ENCODE measurements at regions not wholly inside any gene's neighbourhood (a gene's known extent, or its start where the extent isn't known, plus 50 kb on each side); places are given as distances from the start of the nearest gene placed in this dataset.

DNA sequence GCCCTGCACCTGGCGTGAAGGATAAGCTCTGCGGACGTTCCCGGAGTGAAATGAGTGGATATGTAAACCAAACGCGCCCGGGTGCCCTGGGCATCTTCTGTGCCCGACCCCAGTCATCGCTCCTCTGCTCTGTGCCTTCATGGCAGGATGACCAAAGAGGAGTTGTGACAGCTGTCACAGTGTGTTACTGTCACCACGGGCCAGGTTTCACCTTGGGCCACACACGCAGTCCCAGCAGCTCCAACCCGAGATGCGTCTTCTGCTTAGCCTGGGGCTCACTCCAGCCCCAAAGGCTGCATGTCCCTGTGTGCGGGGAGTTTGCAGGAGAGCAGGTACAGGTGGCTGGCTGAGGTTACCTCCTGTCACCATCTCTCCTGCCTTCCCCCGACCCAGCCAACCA, 311.6 kb downstream of the BMP7 start:
- no peaks in the 10 kb centered on the region for H3K36me3 ChIP-seq
- peak in 1 of 4 donors; percentile 24 for ATAC-seq
- 60% methylated on average over 7 of the region's 15 CpGs for WGBS (ENCODE audit: insufficient coverage, low coverage, low lambda C conversion rate, missing lambda C conversion rate)
- intact Hi-C loops (cut with DNase I): no loop called here
- no peak for DNase-seq
- H3K4me1 ChIP-seq: no peaks in the 10 kb centered on the region
- H3K27me3 ChIP-seq: no peaks in the 10 kb centered on the region
- H3K9me3 ChIP-seq: no peaks in the 10 kb centered on the region
- no peak overlapping the region for H3K27ac ChIP-seq
- H3K4me3 ChIP-seq: no peak overlapping the region
- TF ChIP-seq POLR2A (IDR thresholded peaks at IDR 0.05): no peak
- TF ChIP-seq, protein P1, sequence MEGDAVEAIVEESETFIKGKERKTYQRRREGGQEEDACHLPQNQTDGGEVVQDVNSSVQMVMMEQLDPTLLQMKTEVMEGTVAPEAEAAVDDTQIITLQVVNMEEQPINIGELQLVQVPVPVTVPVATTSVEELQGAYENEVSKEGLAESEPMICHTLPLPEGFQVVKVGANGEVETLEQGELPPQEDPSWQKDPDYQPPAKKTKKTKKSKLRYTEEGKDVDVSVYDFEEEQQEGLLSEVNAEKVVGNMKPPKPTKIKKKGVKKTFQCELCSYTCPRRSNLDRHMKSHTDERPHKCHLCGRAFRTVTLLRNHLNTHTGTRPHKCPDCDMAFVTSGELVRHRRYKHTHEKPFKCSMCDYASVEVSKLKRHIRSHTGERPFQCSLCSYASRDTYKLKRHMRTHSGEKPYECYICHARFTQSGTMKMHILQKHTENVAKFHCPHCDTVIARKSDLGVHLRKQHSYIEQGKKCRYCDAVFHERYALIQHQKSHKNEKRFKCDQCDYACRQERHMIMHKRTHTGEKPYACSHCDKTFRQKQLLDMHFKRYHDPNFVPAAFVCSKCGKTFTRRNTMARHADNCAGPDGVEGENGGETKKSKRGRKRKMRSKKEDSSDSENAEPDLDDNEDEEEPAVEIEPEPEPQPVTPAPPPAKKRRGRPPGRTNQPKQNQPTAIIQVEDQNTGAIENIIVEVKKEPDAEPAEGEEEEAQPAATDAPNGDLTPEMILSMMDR (IDR thresholded peaks at IDR 0.05): no peak

DNA sequence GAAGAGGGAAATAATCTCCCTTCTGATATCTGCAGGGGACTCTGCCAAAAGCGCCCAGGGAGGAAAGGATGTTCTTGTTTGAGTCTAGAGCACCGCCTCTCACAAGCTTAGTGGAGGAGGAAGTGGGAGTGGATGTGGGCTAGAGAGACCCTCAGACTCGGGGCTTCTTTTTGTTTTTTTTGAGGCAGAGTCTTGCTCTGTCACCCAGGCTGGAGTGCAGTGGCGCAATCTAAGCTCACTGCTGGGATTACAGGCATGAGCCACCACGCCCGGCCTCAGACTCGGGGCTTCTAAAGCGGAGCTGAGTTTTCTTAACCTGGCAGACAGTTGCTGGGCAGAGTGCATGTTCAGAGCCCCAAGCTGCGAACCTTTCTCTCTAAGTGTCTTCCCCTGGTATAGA, 310.8 kb downstream of the BMP7 start:
- ATAC-seq: no peak
- 14% methylated on average over 2 of the region's 9 CpGs for WGBS (ENCODE audit: insufficient coverage, low coverage, low lambda C conversion rate, missing lambda C conversion rate)
- no peak for DNase-seq
- no peaks in the 10 kb centered on the region for H3K36me3 ChIP-seq
- H3K4me3 ChIP-seq: no peak overlapping the region
- no peak overlapping the region for H3K27ac ChIP-seq
- H3K9me3 ChIP-seq: no peaks in the 10 kb centered on the region
- no peaks in the 10 kb centered on the region for H3K27me3 ChIP-seq
- TF ChIP-seq POLR2A (IDR thresholded peaks at IDR 0.05): no peak
- TF ChIP-seq, protein P1 (IDR thresholded peaks at IDR 0.05): no peak
- H3K4me1 ChIP-seq: no peaks in the 10 kb centered on the region
- intact Hi-C loops (cut with DNase I): no loop called here

DNA sequence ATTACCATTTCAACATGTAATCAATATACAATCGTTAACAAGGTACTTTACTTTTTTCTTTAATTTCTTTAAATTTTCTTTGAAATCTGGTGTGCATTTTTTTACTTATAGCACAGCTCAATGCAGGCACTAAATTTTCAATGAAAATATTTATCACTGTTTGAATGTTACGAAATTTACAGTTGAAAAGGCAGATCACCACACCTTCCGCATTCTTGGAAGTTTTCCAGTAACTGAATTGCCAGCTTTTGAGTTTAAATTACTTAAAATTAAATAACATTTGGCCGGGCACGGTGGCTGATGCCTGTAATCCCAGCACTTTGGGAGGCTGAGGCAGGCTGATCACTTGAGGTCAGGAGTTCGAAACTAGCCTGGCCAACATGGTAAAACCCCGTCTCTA, 309.9 kb downstream of the BMP7 start:
- Histone ChIP-seq H3K27me3 (no peaks in the 10 kb centered on the region), H3K4me3 (no peak overlapping the region), H3K27ac (no peak overlapping the region), H3K4me1 (no peaks in the 10 kb centered on the region), H3K36me3 (no peaks in the 10 kb centered on the region), H3K9me3 (no peaks in the 10 kb centered on the region)
- no peak for DNase-seq
- TF ChIP-seq POLR2A (IDR thresholded peaks at IDR 0.05): no peak
- TF ChIP-seq, protein P1 (IDR thresholded peaks at IDR 0.05): no peak
- intact Hi-C loops (cut with DNase I): no loop called here
- ATAC-seq: no peak
- WGBS (ENCODE audit: insufficient coverage, low coverage, low lambda C conversion rate, missing lambda C conversion rate): 54% methylated on average over 7 of the region's 7 CpGs

DNA sequence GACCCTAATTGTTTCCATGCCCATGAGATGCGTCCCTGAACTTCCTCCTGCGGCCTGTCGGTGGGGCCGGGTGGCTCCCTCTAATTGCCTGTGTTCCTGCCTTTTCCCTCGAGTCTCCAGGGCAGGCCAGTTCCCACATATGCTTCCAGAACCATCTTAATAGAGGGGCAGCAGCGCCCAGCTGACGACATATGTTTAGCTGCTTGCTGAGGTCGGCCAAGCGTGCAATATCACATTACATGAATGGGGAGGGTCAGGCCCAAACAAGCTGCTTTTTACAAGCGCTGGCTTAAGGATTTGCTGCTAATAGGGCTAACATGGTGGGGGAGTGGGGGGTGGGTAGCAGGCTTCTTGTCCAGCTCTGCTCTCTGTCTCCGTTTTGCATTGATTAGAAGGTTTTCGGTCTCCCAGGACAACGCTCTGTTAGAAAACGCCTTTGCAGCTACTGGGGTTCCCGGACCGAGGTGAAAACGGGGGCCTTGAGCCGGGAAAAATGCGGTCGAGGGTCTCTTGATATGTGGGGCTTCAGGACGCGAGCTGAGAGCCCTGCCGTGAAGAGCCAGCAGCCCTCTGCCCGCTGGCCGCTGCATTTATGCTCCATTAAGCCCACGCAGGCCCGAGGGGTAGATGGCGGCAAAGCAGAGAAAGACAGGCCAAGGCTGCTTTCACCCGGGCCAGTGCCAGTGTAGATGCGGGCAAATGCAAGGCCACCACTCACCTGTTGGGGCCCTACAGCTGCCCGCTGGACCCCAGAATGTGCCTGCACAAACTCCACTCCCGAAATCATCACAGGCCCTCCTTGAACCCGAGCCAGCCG, 308.5 kb downstream of the BMP7 start:
- Histone ChIP-seq H3K4me3 (no peak overlapping the region), H3K9me3 (no peaks in the 10 kb centered on the region), H3K27me3 (no peaks in the 10 kb centered on the region), H3K4me1 (no peaks in the 10 kb centered on the region), H3K27ac (no peak overlapping the region), H3K36me3 (no peaks in the 10 kb centered on the region)
- DNase-seq (no peak), ATAC-seq (no peak)
- no peak for TF ChIP-seq POLR2A (IDR thresholded peaks at IDR 0.05)
- TF ChIP-seq, protein P1 (IDR thresholded peaks at IDR 0.05): no peak
- 39% methylated on average over 16 of the region's 34 CpGs for WGBS (ENCODE audit: insufficient coverage, low coverage, low lambda C conversion rate, missing lambda C conversion rate)
- intact Hi-C loops (cut with DNase I): no loop called here

All from right lobe of liver (tissue), 6 donors.